Liver (tissue), 8 donors: ENCODE measurements at regions not wholly inside any gene's neighbourhood (a gene's known extent, or its start where the extent isn't known, plus 50 kb on each side); places are given as distances from the start of the nearest gene placed in this dataset.

Experiments
- DNase-seq: peaks from one replicate; pipeline ENCODE4 v3.0.0-alpha.2; 2017; ENCODE audit warnings: low spot score
- H3K27ac ChIP-seq, 2 donors: one replicate each; pipeline ENCODE4 v1.7.0; 2013; ENCODE audit warnings: inconsistent platforms in 2 of 2, low read length in 2 of 2, control low read depth in 1 of 2, low read depth in 1 of 2, mild to moderate bottlenecking in 1 of 2
- H3K27me3 ChIP-seq, 4 donors: one replicate each; pipeline versions ENCODE4 v1.6.1 to v1.7.0; 2013; ENCODE audit warnings: low read length in 3 of 4, inconsistent platforms in 1 of 4, mild to moderate bottlenecking in 1 of 4, moderate library complexity in 1 of 4; ENCODE audit not compliant: control insufficient read depth in 4 of 4, insufficient read depth in 4 of 4
- H3K36me3 ChIP-seq, 4 donors: one replicate each; pipeline versions ENCODE4 v1.6.1 to v1.7.0; 2013; ENCODE audit warnings: low read length in 3 of 4, mild to moderate bottlenecking in 3 of 4, low read depth in 1 of 4, moderate library complexity in 1 of 4; ENCODE audit not compliant: control insufficient read depth in 4 of 4, insufficient read depth in 3 of 4
- H3K4me1 ChIP-seq, 4 donors: one replicate each; pipeline versions ENCODE4 v1.6.1 to v1.7.0; 2013; ENCODE audit warnings: low read length in 3 of 4, mild to moderate bottlenecking in 3 of 4, moderate library complexity in 1 of 4; ENCODE audit not compliant: control insufficient read depth in 4 of 4, insufficient read depth in 4 of 4
- H3K4me3 ChIP-seq, 3 donors: one replicate each; pipeline versions ENCODE4 v1.6.1 to v1.7.0; 2013; ENCODE audit warnings: low read length in 3 of 3, control low read depth in 1 of 3, low read depth in 1 of 3, mild to moderate bottlenecking in 1 of 3
- H3K9ac ChIP-seq, 2 donors: one replicate each; pipeline ENCODE4 v1.7.0; 2013; ENCODE audit warnings: low read length in 2 of 2, mild to moderate bottlenecking in 2 of 2, moderate library complexity in 2 of 2, control low read depth in 1 of 2, low read depth in 1 of 2
- H3K9me3 ChIP-seq, 4 donors: one replicate each; pipeline versions ENCODE4 v1.6.1 to v1.7.0; 2013; ENCODE audit warnings: low read length in 3 of 4; ENCODE audit not compliant: control insufficient read depth in 4 of 4
- ATF3 ChIP-seq: IDR thresholded peaks from 2 replicates; pipeline ENCODE4 v1.6.1; 2016; ENCODE audit warnings: antibody characterized with exemption
- CTCF ChIP-seq: fragments of 150-350 bp; IDR thresholded peaks from 2 replicates; pipeline ENCODE4 v1.5.1; 2017; ENCODE audit warnings: improper control_type of control experiment, low read depth, low read length; ENCODE audit not compliant: missing input control
- FOXA1 ChIP-seq: IDR thresholded peaks from 2 replicates; pipeline ENCODE4 v1.6.1; 2016; ENCODE audit warnings: antibody characterized with exemption
- FOXA2 ChIP-seq: IDR thresholded peaks from 2 replicates; pipeline ENCODE4 v1.6.1; 2016; ENCODE audit warnings: antibody characterized with exemption
- GABPA ChIP-seq, 2 donors: IDR thresholded peaks in 1 of 2; conservative IDR thresholded peaks in 1 of 2; 2 replicates each; pipeline ENCODE4 v1.6.1; 2016; ENCODE audit warnings: antibody characterized with exemption in 2 of 2, mild to moderate bottlenecking in 1 of 2, moderate library complexity in 1 of 2
- HNF4A ChIP-seq, 2 donors: conservative IDR thresholded peaks; 2 replicates each; pipeline ENCODE4 v1.6.1; 2016; ENCODE audit warnings: antibody characterized with exemption in 2 of 2, mild to moderate bottlenecking in 2 of 2
- JUND ChIP-seq, 2 donors: IDR thresholded peaks; 2 replicates each; pipeline ENCODE4 v1.6.1; 2016; ENCODE audit warnings: antibody characterized with exemption in 2 of 2
- MAX ChIP-seq: IDR thresholded peaks from 2 replicates; pipeline ENCODE4 v1.6.1; 2016; ENCODE audit warnings: antibody characterized with exemption
- REST ChIP-seq: IDR thresholded peaks from 2 replicates; pipeline ENCODE4 v1.6.1; 2016; ENCODE audit warnings: antibody characterized with exemption, mild to moderate bottlenecking
- RXRA ChIP-seq, 2 donors: IDR thresholded peaks; 2 replicates each; pipeline ENCODE4 v1.6.1; 2017 to 2018; ENCODE audit warnings: antibody characterized with exemption in 2 of 2, mild to moderate bottlenecking in 1 of 2
- TAF1 ChIP-seq: conservative IDR thresholded peaks from 2 replicates; pipeline ENCODE4 v1.6.1; 2016; ENCODE audit warnings: antibody characterized with exemption, mild to moderate bottlenecking
- YY1 ChIP-seq: IDR thresholded peaks from 2 replicates; pipeline ENCODE4 v1.6.1; 2016; ENCODE audit warnings: antibody characterized with exemption, mild to moderate bottlenecking
- ZBTB33 ChIP-seq: IDR thresholded peaks from 2 replicates; pipeline ENCODE4 v1.6.1; 2016; ENCODE audit warnings: antibody characterized with exemption
- WGBS: extraction: QIAGEN DNeasy Blood & Tissue Kit; methylation state at CpG from one replicate; pipeline ENCODE4 v1.1.7; 2013; 5-methylcytosine and 5-hydroxymethylcytosine counted together
- donor health status: healthy.
- donor health status: healthy.
- donor health status: healthy.
- donor health status: healthy.
- donor health status: healthy.

GRCh38 chr16:52649870-52650269 is 102.9 kb upstream of the TOX3 start:
- H3K27ac ChIP-seq, result no peak overlapping the region
- no peak for DNase-seq
- H3K36me3 ChIP-seq, result no peaks in the 10 kb centered on the region
- WGBS, result 86% methylated on average over 1 of the region's 1 CpG
- H3K4me1 ChIP-seq, result no peaks in the 10 kb centered on the region
- H3K4me3 ChIP-seq, result no peak overlapping the region
- no peak for TF ChIP-seq GABPA (IDR thresholded peaks at IDR 0.05 in 1 of 2, conservative IDR thresholded peaks at IDR 0.05 in 1 of 2)
- TF ChIP-seq ZBTB33, result no peak
- TF ChIP-seq FOXA2, result no peak
- TF ChIP-seq REST, result no peak
- TF ChIP-seq FOXA1, result no peak
- no peak for TF ChIP-seq YY1
- TF ChIP-seq HNF4A (conservative IDR thresholded peaks at IDR 0.05), result no peak
- no peak for TF ChIP-seq CTCF
- TF ChIP-seq ATF3, result no peak
- H3K27me3 ChIP-seq, result no peaks in the 10 kb centered on the region
- no peaks in the 10 kb centered on the region for H3K9me3 ChIP-seq
- H3K9ac ChIP-seq, result no peak overlapping the region

GRCh38 chr16:52647588-52647987 is 100.6 kb upstream of the TOX3 start:
- WGBS, result 90% methylated on average over 2 of the region's 2 CpGs
- no peak for DNase-seq
- Histone ChIP-seq H3K36me3 (no peaks in the 10 kb centered on the region), H3K9me3 (no peaks in the 10 kb centered on the region), H3K27ac (no peak overlapping the region), H3K4me3 (no peak overlapping the region), H3K27me3 (no peaks in the 10 kb centered on the region), H3K4me1 (no peaks in the 10 kb centered on the region), H3K9ac (no peak overlapping the region)
- no peak for TF ChIP-seq ATF3

GRCh38 chr16:52643006-52643405 is 96.1 kb upstream of the TOX3 start:
- Histone ChIP-seq H3K4me1 (no peaks in the 10 kb centered on the region), H3K27me3 (no peaks in the 10 kb centered on the region), H3K27ac (no peak overlapping the region), H3K9ac (no peak overlapping the region), H3K36me3 (no peaks in the 10 kb centered on the region), H3K9me3 (no peaks in the 10 kb centered on the region), H3K4me3 (no peak overlapping the region)
- DNase-seq, result no peak
- WGBS, result 88% methylated on average over 3 of the region's 3 CpGs
- no peak for TF ChIP-seq GABPA (IDR thresholded peaks at IDR 0.05 in 1 of 2, conservative IDR thresholded peaks at IDR 0.05 in 1 of 2)
- TF ChIP-seq RXRA (IDR thresholded peaks at IDR 0.05), result no peak
- TF ChIP-seq MAX, result no peak
- no peak for TF ChIP-seq JUND (IDR thresholded peaks at IDR 0.05)
- TF ChIP-seq TAF1, result no peak
- TF ChIP-seq CTCF, result no peak
- no peak for TF ChIP-seq FOXA1
- no peak for TF ChIP-seq HNF4A (conservative IDR thresholded peaks at IDR 0.05)
- no peak for TF ChIP-seq FOXA2
- no peak for TF ChIP-seq ZBTB33
- TF ChIP-seq ATF3, result no peak
- no peak for TF ChIP-seq YY1
